Esophagus muscularis mucosa (tissue), 4 donors: ENCODE measurements at regions not wholly inside any gene's neighbourhood (a gene's known extent, or its start where the extent isn't known, plus 50 kb on each side); places are given as distances from the start of the nearest gene placed in this dataset.

Experiments
- DNase-seq: peaks from one replicate; pipeline ENCODE4 v3.0.0-alpha.2; 2017; ENCODE audit errors: extremely low spot score
- H3K27ac ChIP-seq, 4 donors: fragments of 200-600 bp; sonication (generic); replicated peaks in 1 of 4; 1 replicate in 3 of 4; 2 replicates in 1 of 4; pipeline ENCODE4 v1.5.1; 2016 to 2019; ENCODE audit warnings: mild to moderate bottlenecking in 1 of 4
- H3K27me3 ChIP-seq, 4 donors: fragments of 200-600 bp; sonication (generic); one replicate each; pipeline versions ENCODE4 v1.5.1 to v1.6.0; 2016 to 2019
- H3K36me3 ChIP-seq, 4 donors: fragments of 200-600 bp; sonication (generic); one replicate each; pipeline ENCODE4 v1.5.1; 2016 to 2019
- H3K4me1 ChIP-seq, 4 donors: fragments of 200-600 bp; sonication (generic); one replicate each; pipeline ENCODE4 v1.5.1; 2016 to 2019
- H3K4me3 ChIP-seq, 4 donors: fragments of 200-600 bp; sonication (generic); 1 replicate in 2 of 4; 2 replicates in 2 of 4; pipeline ENCODE4 v1.5.1; 2016 to 2019; ENCODE audit warnings: mild to moderate bottlenecking in 4 of 4, moderate library complexity in 1 of 4
- H3K9me3 ChIP-seq, 4 donors: fragments of 200-600 bp; sonication (generic); 1 replicate in 3 of 4; 2 replicates in 1 of 4; pipeline ENCODE4 v1.5.1; 2016 to 2019
- CTCF ChIP-seq, 3 experiments: fragments of 200-600 bp in 2 of 3; fragments of 450-650 bp in 1 of 3; sonication (generic) in 2 of 3; IDR thresholded peaks; one replicate each; pipeline ENCODE4 v1.5.1; 2017 to 2019; ENCODE audit warnings: antibody characterized with exemption in 3 of 3, mild to moderate bottlenecking in 2 of 3, moderate library complexity in 1 of 3
- EP300 ChIP-seq: sonication (generic); formaldehyde crosslinking; IDR thresholded peaks from one replicate; pipeline ENCODE4 v1.6.1; 2017; ENCODE audit warnings: antibody characterized with exemption
- POLR2A ChIP-seq: fragments of 450-650 bp; IDR thresholded peaks from one replicate; pipeline ENCODE4 v1.6.1; 2017; ENCODE audit warnings: antibody characterized with exemption, moderate library complexity, mild to moderate bottlenecking, low read depth
- POLR2AphosphoS5 ChIP-seq, 2 donors: sonication (generic); formaldehyde crosslinking; IDR thresholded peaks; one replicate each; pipeline ENCODE4 v1.6.1; 2017; ENCODE audit warnings: antibody characterized with exemption in 2 of 2
- WGBS: methylation state at CpG from one replicate; pipeline ENCODE4 v1.1.5; 2018; 5-methylcytosine and 5-hydroxymethylcytosine counted together
- intact Hi-C: fragments of 100-400 bp; cut with DNase I; formaldehyde crosslinking; loops from one replicate; pipeline ENCODE4 v1.15.1; 2023

GRCh38 chr1:221874285-221875003 lies 132.6 kb upstream of the DUSP10 start:
- Histone ChIP-seq H3K4me3 (no peak overlapping the region), H3K9me3 (no peaks in the 10 kb centered on the region), H3K4me1 (no peaks in the 10 kb centered on the region), H3K27ac (no peak overlapping the region), H3K27me3 (no peaks in the 10 kb centered on the region), H3K36me3 (no peaks in the 10 kb centered on the region)
- 93% methylated on average over 3 of the region's 3 CpGs for WGBS
- DNase-seq, result peak; percentile 89
- TF ChIP-seq POLR2AphosphoS5 (IDR thresholded peaks at IDR 0.05) (no peak), CTCF (IDR thresholded peaks at IDR 0.05) (no peak), POLR2A (no peak), EP300 (no peak)
- intact Hi-C loops, result no loop called here

GRCh38 chr1:221873673-221874072 lies 131.8 kb upstream of the DUSP10 start:
- WGBS, result 75% methylated on average over 2 of the region's 2 CpGs
- Histone ChIP-seq H3K9me3 (no peaks in the 10 kb centered on the region), H3K4me1 (no peaks in the 10 kb centered on the region), H3K4me3 (no peak overlapping the region), H3K36me3 (no peaks in the 10 kb centered on the region), H3K27ac (no peak overlapping the region), H3K27me3 (no peaks in the 10 kb centered on the region)
- TF ChIP-seq POLR2AphosphoS5 (IDR thresholded peaks at IDR 0.05), result no peak
- no peak for TF ChIP-seq POLR2A
- TF ChIP-seq EP300, result no peak
- no peak for TF ChIP-seq CTCF (IDR thresholded peaks at IDR 0.05)
- DNase-seq, result no peak
- intact Hi-C loops, result no loop called here

- Histone ChIP-seq H3K27me3 (no peaks in the 10 kb centered on the region), H3K4me3 (no peak overlapping the region), H3K4me1 (no peaks in the 10 kb centered on the region), H3K9me3 (no peaks in the 10 kb centered on the region), H3K27ac (no peak overlapping the region), H3K36me3 (no peaks in the 10 kb centered on the region)
- TF ChIP-seq CTCF (IDR thresholded peaks at IDR 0.05) (no peak), POLR2A (no peak), POLR2AphosphoS5 (IDR thresholded peaks at IDR 0.05) (no peak), EP300 (no peak)
- DNase-seq, result no peak
- intact Hi-C loops, result no loop called here
- WGBS, result 97% methylated on average over 6 of the region's 6 CpGs
Observed at GRCh38 chr1:221871056-221871455, 129.2 kb upstream of the DUSP10 start.

GRCh38 chr1:221869779-221870178 lies 127.9 kb upstream of the DUSP10 start:
- TF ChIP-seq CTCF (IDR thresholded peaks at IDR 0.05), result no peak
- TF ChIP-seq POLR2A, result no peak
- TF ChIP-seq EP300, result no peak
- no peak for TF ChIP-seq POLR2AphosphoS5 (IDR thresholded peaks at IDR 0.05)
- intact Hi-C loops, result no loop called here
- H3K4me3 ChIP-seq, result no peak overlapping the region
- no peaks in the 10 kb centered on the region for H3K4me1 ChIP-seq
- no peaks in the 10 kb centered on the region for H3K9me3 ChIP-seq
- H3K27ac ChIP-seq, result no peak overlapping the region
- 84% methylated on average over 3 of the region's 3 CpGs for WGBS
- DNase-seq, result no peak
- no peaks in the 10 kb centered on the region for H3K36me3 ChIP-seq
- H3K27me3 ChIP-seq, result no peaks in the 10 kb centered on the region
